GM23248 (cell line): ENCODE measurements at regions not wholly inside any gene's neighbourhood (a gene's known extent, or its start where the extent isn't known, plus 50 kb on each side); places are given as distances from the start of the nearest gene placed in this dataset.

Experiments
- DNase-seq: peaks from one replicate; pipeline ENCODE4 v3.0.0-alpha.2; 2015
- H2AFZ ChIP-seq: fragments of 200-600 bp; sonication (generic); 2 replicates; pipeline ENCODE4 v1.6.1; 2016; ENCODE audit warnings: antibody characterized with exemption
- H3F3A ChIP-seq: fragments of 200-600 bp; sonication (generic); 2 replicates; pipeline ENCODE4 v1.6.1; 2016; ENCODE audit warnings: mild to moderate bottlenecking, antibody characterized with exemption, mixed run types; ENCODE audit not compliant: insufficient read depth
- H3K27ac ChIP-seq: fragments of 200-600 bp; sonication (generic); 2 replicates; pipeline ENCODE4 v1.5.1; 2016; ENCODE audit warnings: mild to moderate bottlenecking
- H3K27me3 ChIP-seq: fragments of 200-600 bp; sonication (generic); replicated peaks from 2 replicates; pipeline ENCODE4 v1.6.1; 2016; ENCODE audit warnings: mild to moderate bottlenecking; ENCODE audit not compliant: insufficient read depth
- H3K36me3 ChIP-seq: fragments of 200-600 bp; sonication (generic); 2 replicates; pipeline ENCODE4 v1.6.1; 2016; ENCODE audit warnings: low read depth, mild to moderate bottlenecking
- H3K4me1 ChIP-seq: fragments of 200-600 bp; sonication (generic); 2 replicates; pipeline ENCODE4 v1.6.1; 2016; ENCODE audit warnings: mild to moderate bottlenecking; ENCODE audit not compliant: insufficient read depth
- H3K4me2 ChIP-seq: fragments of 200-600 bp; sonication (generic); one replicate; pipeline ENCODE4 v1.6.1; 2016; ENCODE audit warnings: mild to moderate bottlenecking; ENCODE audit not compliant: unreplicated experiment
- H3K4me3 ChIP-seq: fragments of 200-600 bp; sonication (generic); 2 replicates; pipeline ENCODE4 v1.5.1; 2016; ENCODE audit warnings: mild to moderate bottlenecking
- H3K79me2 ChIP-seq: fragments of 200-600 bp; sonication (generic); 2 replicates; pipeline ENCODE4 v1.6.1; 2016; ENCODE audit warnings: mild to moderate bottlenecking; ENCODE audit not compliant: insufficient read depth
- H3K9ac ChIP-seq: fragments of 200-600 bp; sonication (generic); 2 replicates; pipeline ENCODE4 v1.6.1; 2016; ENCODE audit warnings: mild to moderate bottlenecking
- H3K9me2 ChIP-seq: fragments of 200-600 bp; sonication (generic); 2 replicates; pipeline ENCODE4 v1.6.1; 2016; ENCODE audit warnings: mixed run types, mild to moderate bottlenecking, moderate library complexity; ENCODE audit not compliant: insufficient read depth
- H3K9me3 ChIP-seq: fragments of 200-600 bp; sonication (generic); one replicate; pipeline ENCODE4 v1.6.1; 2017; ENCODE audit warnings: low read depth
- H4K20me1 ChIP-seq: fragments of 200-600 bp; sonication (generic); 2 replicates; pipeline ENCODE4 v1.6.0; 2016; ENCODE audit not compliant: insufficient read depth
- EZH2 ChIP-seq: fragments of 200-600 bp; sonication (generic); IDR thresholded peaks from 2 replicates; pipeline ENCODE4 v1.6.1; 2018; ENCODE audit warnings: antibody characterized with exemption, mild to moderate bottlenecking; ENCODE audit not compliant: insufficient read depth, poor library complexity, severe bottlenecking
- EZH2phosphoT487 ChIP-seq: fragments of 200-600 bp; sonication (generic); IDR thresholded peaks from 2 replicates; pipeline ENCODE4 v1.6.1; 2018; ENCODE audit warnings: antibody characterized with exemption, moderate library complexity, mild to moderate bottlenecking, low read depth; ENCODE audit not compliant: insufficient read depth
- WGBS, 2 experiments: methylation state at CpG; one replicate each; pipeline ENCODE4 v1.1.6; 2015 to 2017; ENCODE audit warnings: low lambda C conversion rate in 2 of 2, low coverage in 1 of 2; ENCODE audit errors: missing lambda C conversion rate in 2 of 2; 5-methylcytosine and 5-hydroxymethylcytosine counted together
- in situ Hi-C: fragments of 300-500 bp; cut with MboI; formaldehyde crosslinking; loops from 2 replicates; pipeline ENCODE4 v1.15.0; 2020

GRCh38 chr5:96284727-96285389, 148.2 kb downstream of the PCSK1 start:
- H3K27me3 ChIP-seq: no peaks in the 10 kb centered on the region
- DNase-seq: no peak
- no peaks in the 10 kb centered on the region for H3K36me3 ChIP-seq
- no peak overlapping the region for H3K4me2 ChIP-seq
- no peaks in the 10 kb centered on the region for H3K79me2 ChIP-seq
- H3K9me3 ChIP-seq: no peaks in the 10 kb centered on the region
- peaks cover 52% of the 10 kb centered on the region for H3F3A ChIP-seq
- no peak overlapping the region for H3K4me3 ChIP-seq
- no peak for TF ChIP-seq EZH2phosphoT487
- H4K20me1 ChIP-seq: no peaks in the 10 kb centered on the region
- in situ Hi-C loops: no loop called here
- no peak overlapping the region for H3K27ac ChIP-seq
- no peak overlapping the region for H3K9ac ChIP-seq
- H3K4me1 ChIP-seq: peaks cover 43% of the 10 kb centered on the region
- WGBS, 2 experiments: 96 to 97% methylated on average over 4 of the region's 4 CpGs
- peaks cover 5% of the 10 kb centered on the region; the same call in 1 of the 2 replicates for H3K9me2 ChIP-seq
- H2AFZ ChIP-seq: no peak overlapping the region

GRCh38 chr5:96283589-96283988, 149.5 kb downstream of the PCSK1 start:
- H3K9me3 ChIP-seq: no peaks in the 10 kb centered on the region
- DNase-seq: no peak

GRCh38 chr5:96282020-96282419, 151.0 kb downstream of the PCSK1 start:
- in situ Hi-C loops: no loop called here

More at GRCh38 chr5:96283589-96283988, 149.5 kb downstream of the PCSK1 start:
- peaks cover 47% of the 10 kb centered on the region for H3F3A ChIP-seq
- H3K79me2 ChIP-seq: no peaks in the 10 kb centered on the region
- TF ChIP-seq EZH2phosphoT487 (no peak), EZH2 (no peak)
- H3K36me3 ChIP-seq: no peaks in the 10 kb centered on the region
- H3K4me3 ChIP-seq: no peak overlapping the region
- H2AFZ ChIP-seq: no peak overlapping the region
- H3K9me2 ChIP-seq: 0 out of 2 replicates have a peak, but pooled peaks cover 5% of the 10 kb centered on the region
- in situ Hi-C loops: no loop called here
- H3K4me1 ChIP-seq: peaks cover 43% of the 10 kb centered on the region
- H3K27ac ChIP-seq: no peak overlapping the region
- no peak overlapping the region for H3K4me2 ChIP-seq
- H4K20me1 ChIP-seq: no peaks in the 10 kb centered on the region
- no peak overlapping the region for H3K9ac ChIP-seq
- WGBS, 2 experiments: 95 to 96% methylated on average over 5 of the region's 5 CpGs
- H3K27me3 ChIP-seq: no peaks in the 10 kb centered on the region

GRCh38 chr5:96280946-96281393, 152.1 kb downstream of the PCSK1 start:
- no peak overlapping the region for H3K4me3 ChIP-seq
- WGBS, 2 experiments: 0 to 5% methylated on average over 2 of the region's 2 CpGs
- H3K4me1 ChIP-seq: peaks cover 26% of the 10 kb centered on the region
- H3K36me3 ChIP-seq: no peaks in the 10 kb centered on the region
- no peak for TF ChIP-seq EZH2
- TF ChIP-seq EZH2phosphoT487: no peak
- in situ Hi-C loops: no loop called here
- peak overlapping the region; percentile 11; the same call in 1 of the 2 replicates for H3K9ac ChIP-seq
- 0 out of 2 replicates have a peak overlapping the region, but pooled peaks have one; percentile 0 for H2AFZ ChIP-seq
- H3K27me3 ChIP-seq: no peaks in the 10 kb centered on the region
- no peaks in the 10 kb centered on the region for H3K79me2 ChIP-seq
- DNase-seq: peak; percentile 71
- H3K9me2 ChIP-seq: no peaks in the 10 kb centered on the region
- no peaks in the 10 kb centered on the region for H4K20me1 ChIP-seq
- peaks cover 29% of the 10 kb centered on the region for H3F3A ChIP-seq
- H3K27ac ChIP-seq: peak overlapping the region; percentile 59
- H3K9me3 ChIP-seq: no peaks in the 10 kb centered on the region
- H3K4me2 ChIP-seq: peak overlapping the region; percentile 50

More at GRCh38 chr5:96282020-96282419, 151.0 kb downstream of the PCSK1 start:
- H3K9ac ChIP-seq: no peak overlapping the region
- H4K20me1 ChIP-seq: no peaks in the 10 kb centered on the region
- H2AFZ ChIP-seq: no peak overlapping the region
- no peaks in the 10 kb centered on the region for H3K36me3 ChIP-seq
- peaks cover 27% of the 10 kb centered on the region for H3K4me1 ChIP-seq
- H3K27me3 ChIP-seq: no peaks in the 10 kb centered on the region
- WGBS, 2 experiments: 92 to 97% methylated on average over 8 of the region's 8 CpGs
- H3K9me2 ChIP-seq: 0 out of 2 replicates have a peak, but pooled peaks cover 3% of the 10 kb centered on the region
- no peak overlapping the region; the same call in 1 of the 2 replicates for H3K27ac ChIP-seq
- no peak overlapping the region for H3K4me2 ChIP-seq
- H3F3A ChIP-seq: peaks cover 31% of the 10 kb centered on the region
- TF ChIP-seq EZH2: no peak
- no peak for TF ChIP-seq EZH2phosphoT487
- H3K4me3 ChIP-seq: no peak overlapping the region
- H3K9me3 ChIP-seq: no peaks in the 10 kb centered on the region
- no peak for DNase-seq
- no peaks in the 10 kb centered on the region for H3K79me2 ChIP-seq
